ENCODE measurements at regions not wholly inside any gene's neighbourhood (a gene's known extent, or its start where the extent isn't known, plus 50 kb on each side); places are given as distances from the start of the nearest gene placed in this dataset.

DNA sequence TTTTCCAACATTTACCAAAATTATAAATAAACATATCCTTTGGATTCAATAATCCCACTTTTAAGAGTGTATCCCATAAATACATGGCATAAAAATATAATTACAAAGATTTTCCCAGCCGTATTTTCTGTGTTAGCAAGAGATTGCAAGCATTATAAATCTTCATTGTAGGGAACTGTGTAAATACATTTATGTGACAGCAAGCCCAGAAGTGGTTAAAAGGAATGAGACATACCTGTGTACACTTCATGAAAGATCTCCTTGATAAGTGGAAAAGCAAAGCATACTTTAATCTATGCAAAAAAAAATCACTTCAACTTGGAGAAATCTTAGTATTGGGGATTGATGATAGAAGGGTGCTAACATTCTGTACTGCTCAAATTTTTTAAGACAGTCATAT, 173.1 kb downstream of the GASK1B start:
- Histone ChIP-seq H3K4me3 (replicated peaks; ENCODE audit: insufficient read depth, low read length) (no peak overlapping the region), H3K27ac (replicated peaks) (no peak overlapping the region), H3K27me3 (ENCODE audit: insufficient read depth, poor library complexity, severe bottlenecking) (no peaks in the 10 kb centered on the region)
- TF ChIP-seq POLR2AphosphoS5 (IDR thresholded peaks at IDR 0.05; ENCODE audit: low read depth) = no peak
- no peak for TF ChIP-seq SPI1 (IDR thresholded peaks at IDR 0.05; ENCODE audit: borderline replicate concordance, low read depth)
- DNase-seq (ENCODE audit: low read depth in 1 of 2, low spot score in 1 of 2) = no peak

- Histone ChIP-seq H3K27me3 (ENCODE audit: insufficient read depth, poor library complexity, severe bottlenecking) (no peaks in the 10 kb centered on the region), H3K27ac (replicated peaks) (no peak overlapping the region), H3K4me3 (replicated peaks; ENCODE audit: insufficient read depth, low read length) (no peak overlapping the region)
- DNase-seq (ENCODE audit: low read depth in 1 of 2, low spot score in 1 of 2) = no peak
- no peak for TF ChIP-seq GABPA (IDR thresholded peaks at IDR 0.05; ENCODE audit: low read depth)
- TF ChIP-seq SPI1 (IDR thresholded peaks at IDR 0.05; ENCODE audit: borderline replicate concordance, low read depth) = no peak
- TF ChIP-seq, protein P1, sequence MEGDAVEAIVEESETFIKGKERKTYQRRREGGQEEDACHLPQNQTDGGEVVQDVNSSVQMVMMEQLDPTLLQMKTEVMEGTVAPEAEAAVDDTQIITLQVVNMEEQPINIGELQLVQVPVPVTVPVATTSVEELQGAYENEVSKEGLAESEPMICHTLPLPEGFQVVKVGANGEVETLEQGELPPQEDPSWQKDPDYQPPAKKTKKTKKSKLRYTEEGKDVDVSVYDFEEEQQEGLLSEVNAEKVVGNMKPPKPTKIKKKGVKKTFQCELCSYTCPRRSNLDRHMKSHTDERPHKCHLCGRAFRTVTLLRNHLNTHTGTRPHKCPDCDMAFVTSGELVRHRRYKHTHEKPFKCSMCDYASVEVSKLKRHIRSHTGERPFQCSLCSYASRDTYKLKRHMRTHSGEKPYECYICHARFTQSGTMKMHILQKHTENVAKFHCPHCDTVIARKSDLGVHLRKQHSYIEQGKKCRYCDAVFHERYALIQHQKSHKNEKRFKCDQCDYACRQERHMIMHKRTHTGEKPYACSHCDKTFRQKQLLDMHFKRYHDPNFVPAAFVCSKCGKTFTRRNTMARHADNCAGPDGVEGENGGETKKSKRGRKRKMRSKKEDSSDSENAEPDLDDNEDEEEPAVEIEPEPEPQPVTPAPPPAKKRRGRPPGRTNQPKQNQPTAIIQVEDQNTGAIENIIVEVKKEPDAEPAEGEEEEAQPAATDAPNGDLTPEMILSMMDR (IDR thresholded peaks at IDR 0.05; ENCODE audit: insufficient read depth, low read length) = no peak
- TF ChIP-seq, protein P2, sequence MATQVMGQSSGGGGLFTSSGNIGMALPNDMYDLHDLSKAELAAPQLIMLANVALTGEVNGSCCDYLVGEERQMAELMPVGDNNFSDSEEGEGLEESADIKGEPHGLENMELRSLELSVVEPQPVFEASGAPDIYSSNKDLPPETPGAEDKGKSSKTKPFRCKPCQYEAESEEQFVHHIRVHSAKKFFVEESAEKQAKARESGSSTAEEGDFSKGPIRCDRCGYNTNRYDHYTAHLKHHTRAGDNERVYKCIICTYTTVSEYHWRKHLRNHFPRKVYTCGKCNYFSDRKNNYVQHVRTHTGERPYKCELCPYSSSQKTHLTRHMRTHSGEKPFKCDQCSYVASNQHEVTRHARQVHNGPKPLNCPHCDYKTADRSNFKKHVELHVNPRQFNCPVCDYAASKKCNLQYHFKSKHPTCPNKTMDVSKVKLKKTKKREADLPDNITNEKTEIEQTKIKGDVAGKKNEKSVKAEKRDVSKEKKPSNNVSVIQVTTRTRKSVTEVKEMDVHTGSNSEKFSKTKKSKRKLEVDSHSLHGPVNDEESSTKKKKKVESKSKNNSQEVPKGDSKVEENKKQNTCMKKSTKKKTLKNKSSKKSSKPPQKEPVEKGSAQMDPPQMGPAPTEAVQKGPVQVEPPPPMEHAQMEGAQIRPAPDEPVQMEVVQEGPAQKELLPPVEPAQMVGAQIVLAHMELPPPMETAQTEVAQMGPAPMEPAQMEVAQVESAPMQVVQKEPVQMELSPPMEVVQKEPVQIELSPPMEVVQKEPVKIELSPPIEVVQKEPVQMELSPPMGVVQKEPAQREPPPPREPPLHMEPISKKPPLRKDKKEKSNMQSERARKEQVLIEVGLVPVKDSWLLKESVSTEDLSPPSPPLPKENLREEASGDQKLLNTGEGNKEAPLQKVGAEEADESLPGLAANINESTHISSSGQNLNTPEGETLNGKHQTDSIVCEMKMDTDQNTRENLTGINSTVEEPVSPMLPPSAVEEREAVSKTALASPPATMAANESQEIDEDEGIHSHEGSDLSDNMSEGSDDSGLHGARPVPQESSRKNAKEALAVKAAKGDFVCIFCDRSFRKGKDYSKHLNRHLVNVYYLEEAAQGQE (IDR thresholded peaks at IDR 0.05; ENCODE audit: insufficient replicate concordance, low read depth) = no peak
- no peak for TF ChIP-seq POLR2AphosphoS5 (IDR thresholded peaks at IDR 0.05; ENCODE audit: low read depth)
Observed at GRCh38 chr4:157997296-157997695, 175.5 kb downstream of the GASK1B start.

GRCh38 chr4:157996061-157997028, 176.5 kb downstream of the GASK1B start:
- Histone ChIP-seq H3K4me3 (replicated peaks; ENCODE audit: insufficient read depth, low read length) (no peak overlapping the region), H3K27ac (replicated peaks) (no peak overlapping the region), H3K27me3 (ENCODE audit: insufficient read depth, poor library complexity, severe bottlenecking) (no peaks in the 10 kb centered on the region)
- DNase-seq (ENCODE audit: low read depth in 1 of 2, low spot score in 1 of 2) = no peak
- TF ChIP-seq POLR2AphosphoS5 (IDR thresholded peaks at IDR 0.05; ENCODE audit: low read depth) (no peak), GABPA (IDR thresholded peaks at IDR 0.05; ENCODE audit: low read depth) (no peak), SPI1 (IDR thresholded peaks at IDR 0.05; ENCODE audit: borderline replicate concordance, low read depth) (no peak)
- TF ChIP-seq, protein P1 (IDR thresholded peaks at IDR 0.05; ENCODE audit: insufficient read depth, low read length) = no peak
- TF ChIP-seq, protein P2 (IDR thresholded peaks at IDR 0.05; ENCODE audit: insufficient replicate concordance, low read depth) = no peak

- Histone ChIP-seq H3K27me3 (ENCODE audit: insufficient read depth, poor library complexity, severe bottlenecking) (no peaks in the 10 kb centered on the region), H3K27ac (replicated peaks) (no peak overlapping the region), H3K4me3 (replicated peaks; ENCODE audit: insufficient read depth, low read length) (no peak overlapping the region)
- no peak for TF ChIP-seq POLR2AphosphoS5 (IDR thresholded peaks at IDR 0.05; ENCODE audit: low read depth)
- TF ChIP-seq SPI1 (IDR thresholded peaks at IDR 0.05; ENCODE audit: borderline replicate concordance, low read depth) = no peak
- DNase-seq (ENCODE audit: low read depth in 1 of 2, low spot score in 1 of 2) = no peak
Observed at GRCh38 chr4:157994863-157995262, 178.0 kb downstream of the GASK1B start.

All from HL-60 (cell line).